CD4-positive, alpha-beta T cell treated with Interleukin-15 for 4 hours (primary cell): ENCODE measurements at regions not wholly inside any gene's neighbourhood (a gene's known extent, or its start where the extent isn't known, plus 50 kb on each side); places are given as distances from the start of the nearest gene placed in this dataset.
"Not testable (repeated sequence)": the region's sequence is repeated elsewhere in the genome, so short reads cannot be mapped to it uniquely, and the experiment has no call there.

ENCODE experiments used
- DNase-seq: peaks from one replicate; pipeline ENCODE4 v3.0.0-alpha.2; 2020; ENCODE audit warnings: low spot score

DNA sequence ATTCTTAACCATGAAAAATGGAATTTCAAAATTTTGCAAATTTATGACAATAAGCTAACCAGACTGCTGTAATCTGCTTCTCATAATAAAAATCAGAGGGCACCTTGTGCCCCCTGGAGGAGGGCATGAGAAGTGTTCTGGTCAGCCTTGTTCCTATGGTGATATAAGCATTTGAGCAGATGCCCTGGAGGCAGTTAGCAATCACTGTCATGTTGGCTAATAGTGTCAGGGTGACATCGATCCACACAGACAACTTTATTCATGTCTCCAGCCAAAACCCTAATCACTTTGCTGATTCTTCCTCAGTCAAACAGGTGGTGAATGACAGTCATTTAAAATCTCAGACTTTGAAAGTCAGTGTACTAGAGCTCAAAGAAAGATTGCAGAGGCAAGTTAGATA, 943.0 kb downstream of the GALC start:
- no peak for DNase-seq

DNA sequence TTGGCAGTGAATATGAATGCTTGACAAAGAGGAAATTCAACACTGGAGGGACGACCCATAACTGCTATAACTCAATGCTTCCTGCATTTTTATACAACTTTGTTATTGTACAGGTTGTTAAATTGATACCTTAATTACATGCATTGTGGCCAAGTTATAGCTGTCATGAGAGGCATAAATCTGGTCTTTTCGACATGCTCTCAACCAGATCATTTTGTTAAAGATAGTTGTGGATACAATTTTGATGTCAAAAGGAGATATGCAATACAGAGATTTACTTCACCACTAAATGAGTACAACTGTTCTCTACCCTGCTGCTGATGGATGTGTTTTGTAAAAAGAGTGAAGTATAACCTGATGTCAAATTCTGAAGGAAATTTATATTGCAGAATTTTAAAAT, 946.0 kb downstream of the GALC start:
- DNase-seq: no peak

DNA sequence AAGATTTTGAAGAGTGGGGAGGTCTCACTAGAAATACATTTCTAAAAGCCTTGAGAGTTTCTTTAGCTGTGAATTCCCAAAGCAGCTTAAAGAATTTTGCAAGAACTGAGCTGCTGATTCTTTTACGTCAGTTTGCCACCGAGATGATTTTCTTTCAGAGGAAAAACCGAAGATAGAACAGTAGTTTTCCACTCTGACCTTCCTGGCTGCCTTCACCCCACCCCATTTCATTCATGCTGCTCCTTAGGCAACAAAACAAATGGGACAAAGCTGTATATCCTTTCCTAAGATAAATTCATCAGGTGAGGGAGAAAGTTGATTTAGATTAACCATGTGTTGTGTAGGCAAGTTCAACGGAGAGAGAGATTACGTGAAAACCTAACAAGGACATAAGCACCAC, 947.0 kb downstream of the GALC start:
- DNase-seq: no peak

DNA sequence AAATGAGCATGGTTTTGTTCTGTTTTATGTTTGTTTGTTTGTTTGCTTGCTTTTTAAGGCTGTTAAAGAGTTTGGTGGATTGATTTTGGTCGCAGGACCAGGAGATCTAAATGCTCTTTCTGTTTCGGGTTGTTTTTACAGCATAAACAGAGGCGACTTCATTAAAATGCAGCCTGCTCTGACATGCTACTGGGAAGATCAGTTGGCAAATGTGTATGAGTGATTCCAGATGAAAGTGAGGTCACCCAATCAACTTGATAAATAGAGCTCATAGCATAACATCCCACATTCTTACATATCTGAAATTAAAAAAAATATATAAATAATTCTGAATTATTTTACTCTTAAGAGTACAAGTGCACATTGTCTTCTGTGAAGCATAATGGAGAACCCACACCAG, 947.7 kb downstream of the GALC start:
- no peak for DNase-seq

DNA sequence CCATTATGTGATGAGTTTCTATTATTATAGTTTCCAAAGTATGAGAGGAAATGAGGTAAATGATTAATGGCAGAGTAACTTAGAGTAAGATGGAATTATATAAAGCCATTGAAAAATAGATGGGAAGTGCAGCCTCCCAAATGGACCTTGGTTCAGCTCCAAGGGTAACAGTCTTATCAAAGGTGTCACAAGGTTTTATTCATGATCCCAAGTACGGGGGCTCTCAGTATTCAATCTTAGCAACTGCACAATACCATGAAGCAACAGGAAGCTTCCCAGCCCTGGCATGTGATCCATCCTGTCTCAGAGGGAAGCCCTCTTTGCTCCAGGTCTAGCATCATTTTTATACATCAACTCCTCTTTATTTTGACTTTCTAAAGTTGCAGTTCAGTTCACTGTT, 948.2 kb downstream of the GALC start:
- DNase-seq: no peak

DNA sequence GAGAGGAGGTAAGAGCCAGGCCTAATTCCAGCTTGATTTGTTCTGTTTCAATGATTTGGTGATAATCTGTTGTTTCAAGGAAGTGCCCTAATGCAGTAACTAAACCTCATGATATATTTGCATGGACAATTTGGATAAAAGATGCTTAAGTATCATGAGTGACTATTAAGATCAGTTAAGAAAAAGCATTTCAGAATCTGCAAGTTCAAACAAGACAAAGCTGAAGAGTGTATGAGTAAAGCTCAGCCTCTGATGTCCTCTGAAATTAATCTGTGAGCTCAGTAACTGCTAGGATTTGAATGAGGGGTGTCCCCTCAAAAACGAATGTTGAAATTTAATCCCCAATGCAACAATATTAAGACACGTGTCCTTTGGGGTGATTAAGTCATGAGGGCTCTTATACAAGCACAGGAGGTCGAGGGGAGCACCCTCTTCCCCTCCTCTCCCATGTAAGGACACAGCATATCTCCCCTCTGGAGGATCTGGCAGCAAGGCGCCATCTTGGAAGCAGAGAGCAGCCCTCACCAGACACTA, 949.2 kb downstream of the GALC start:
- DNase-seq: no peak

DNA sequence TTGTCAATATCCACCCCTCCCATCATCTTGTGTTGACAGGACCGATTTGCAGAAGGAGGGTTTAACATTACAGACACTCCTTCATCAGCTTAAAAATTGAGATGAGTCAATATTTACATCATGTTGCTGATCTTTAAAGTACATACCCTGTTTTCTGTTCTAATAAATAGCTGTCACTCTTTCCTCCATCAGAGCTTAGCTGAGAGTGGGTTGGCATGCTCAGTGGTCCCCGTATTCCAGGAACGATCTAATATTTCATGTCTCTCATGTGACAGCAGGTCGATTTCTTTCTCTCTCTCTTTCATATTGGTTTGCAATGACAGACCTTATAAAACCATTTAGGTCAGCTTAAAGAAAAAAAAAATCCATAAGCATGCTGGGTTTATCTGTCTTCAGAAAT, 950.6 kb downstream of the GALC start:
- no peak for DNase-seq

DNA sequence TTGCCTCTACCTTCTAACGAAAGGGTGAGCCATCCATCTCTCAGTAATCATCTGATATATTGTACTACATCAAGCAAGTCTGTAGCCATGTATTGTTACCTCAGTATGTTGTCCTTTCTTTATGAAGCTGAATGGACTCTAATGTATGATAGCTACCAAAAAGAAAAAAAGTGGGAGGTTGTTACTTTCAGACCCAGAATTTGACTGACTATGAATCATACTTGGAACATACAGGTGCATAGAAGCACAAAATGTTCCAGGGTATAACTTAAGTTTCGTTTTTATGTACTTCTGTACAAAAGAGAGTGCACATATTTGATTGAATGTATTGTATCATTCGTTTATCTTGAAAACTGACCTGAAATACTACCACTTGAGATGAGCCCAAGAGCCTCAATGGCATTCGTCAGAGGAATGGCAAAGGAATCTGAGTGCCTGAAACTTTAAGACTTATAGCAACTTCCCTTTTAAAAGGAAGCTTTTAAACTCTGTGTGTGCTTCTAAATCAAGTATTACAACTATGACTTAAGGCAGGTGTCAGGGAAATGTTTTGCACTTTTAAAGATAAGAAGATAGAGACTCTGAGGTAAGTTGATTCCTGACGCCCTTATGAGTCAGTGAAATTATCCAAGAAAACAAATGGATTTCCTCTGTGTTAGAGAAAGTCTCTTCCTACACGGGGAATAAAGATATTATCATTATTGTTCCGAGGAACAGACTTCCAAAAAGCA, 951.5 kb downstream of the GALC start:
- DNase-seq: no peak

DNA sequence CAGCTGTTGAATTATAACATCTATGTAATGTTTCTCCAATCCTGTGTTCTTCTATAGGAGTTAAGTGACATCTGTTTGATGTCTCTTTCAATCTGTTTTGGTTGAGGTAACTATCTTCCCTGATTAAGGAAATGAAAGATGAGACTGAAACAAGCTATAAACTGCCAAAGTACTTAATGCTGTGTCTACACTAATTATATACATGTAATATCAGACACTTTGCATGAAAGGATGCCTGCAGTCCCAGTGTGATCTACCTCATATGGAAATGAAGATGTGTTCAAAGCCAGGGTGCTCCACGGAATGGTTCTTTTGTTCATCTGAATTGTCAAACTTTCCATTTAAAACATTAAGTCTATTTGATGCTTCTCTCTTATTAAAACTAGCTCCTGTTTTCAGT, 958.3 kb downstream of the GALC start:
- DNase-seq: no peak

DNA sequence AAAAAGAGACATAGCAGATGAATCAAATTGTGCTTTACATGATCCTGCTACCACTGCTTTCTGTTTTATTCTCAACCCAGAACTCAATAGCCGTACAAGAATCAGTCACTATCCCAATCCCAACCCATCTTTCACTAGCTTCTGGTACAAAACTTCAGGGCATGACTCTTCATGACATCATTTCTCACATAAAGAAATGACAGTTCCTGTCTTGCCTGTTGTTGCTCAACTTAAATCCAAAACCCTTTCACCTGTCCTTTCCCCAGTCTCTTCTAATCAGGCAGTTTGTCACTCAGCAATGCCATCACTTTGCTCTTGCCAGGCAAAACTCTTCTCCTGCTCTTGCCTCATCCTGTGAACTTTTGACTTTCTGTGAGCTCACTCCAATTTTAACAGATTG, 962.8 kb downstream of the GALC start:
- DNase-seq: no peak

DNA sequence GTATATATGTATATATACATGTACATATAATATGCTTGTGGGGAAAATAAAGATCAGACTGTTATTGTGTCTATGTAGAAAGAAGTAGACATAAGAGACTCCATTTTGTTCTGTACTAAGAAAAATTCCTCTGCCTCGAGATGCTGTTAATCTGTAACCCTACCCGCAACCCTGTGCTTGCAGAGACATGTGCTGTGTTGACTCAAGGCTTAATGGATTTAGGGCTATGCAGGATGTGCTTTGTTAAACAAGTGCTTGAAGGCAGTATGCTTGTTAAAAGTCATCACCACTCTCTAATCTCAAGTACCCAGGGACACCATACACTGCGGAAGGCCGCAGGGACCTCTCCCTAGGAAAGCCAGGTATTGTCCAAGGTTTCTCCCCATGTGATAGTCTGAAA, 972.9 kb downstream of the GALC start:
- not testable (repeated sequence) for DNase-seq

DNA sequence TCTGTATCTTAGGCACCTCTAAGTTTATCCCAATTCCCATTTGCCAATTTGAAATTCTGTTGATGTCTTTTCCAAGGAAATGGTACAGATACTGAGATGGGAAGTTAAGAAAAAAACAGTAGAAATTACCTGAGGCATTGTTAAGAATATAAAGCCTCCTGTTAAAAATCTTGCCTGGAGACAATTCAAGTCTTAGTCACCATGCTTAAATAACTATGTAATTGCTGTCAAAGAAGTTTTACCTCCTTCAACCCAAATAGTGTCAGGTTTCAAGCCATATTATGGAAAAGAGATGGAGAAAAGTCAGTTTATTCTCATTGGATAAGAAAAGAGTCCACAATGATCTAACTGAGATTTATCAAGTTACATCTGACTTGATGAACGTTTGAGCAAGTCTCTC, 974.7 kb downstream of the GALC start:
- no peak for DNase-seq

DNA sequence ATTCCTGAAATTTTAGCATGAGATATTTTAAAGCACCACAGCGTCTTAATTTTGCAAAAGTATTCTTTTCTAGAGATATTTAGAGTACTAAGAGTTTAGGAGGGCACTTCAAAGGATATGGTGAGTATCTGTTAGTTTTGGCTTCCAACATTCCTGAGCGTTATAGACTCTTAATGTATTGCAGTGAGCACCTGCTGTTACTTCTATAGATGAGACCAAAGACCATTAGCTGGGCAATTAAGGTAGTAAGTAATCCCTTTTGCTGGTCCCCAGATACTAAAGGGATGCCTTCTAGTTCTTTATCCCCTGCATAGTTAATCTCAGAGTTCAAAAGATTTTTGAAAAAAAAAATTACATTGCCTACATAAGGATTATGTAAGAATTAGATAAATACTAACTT, 975.6 kb downstream of the GALC start:
- no peak for DNase-seq

DNA sequence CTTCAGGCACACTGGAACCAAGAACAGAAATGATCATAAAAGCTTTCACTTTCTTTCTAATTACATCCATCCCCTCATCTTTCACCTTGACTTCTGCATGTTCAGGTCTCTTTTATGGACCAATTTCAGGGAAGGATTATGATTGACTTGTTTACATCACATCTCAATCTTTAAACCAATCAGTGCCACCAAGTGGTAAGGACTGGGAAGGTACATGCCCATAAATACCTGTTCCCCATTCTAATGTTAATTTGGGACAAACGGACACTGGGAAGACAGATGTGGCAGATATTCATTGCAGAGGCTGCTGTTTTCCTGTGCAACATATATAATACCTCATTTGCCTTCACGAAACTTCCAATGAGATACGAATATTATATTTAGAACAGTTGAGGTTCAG, 978.1 kb downstream of the GALC start:
- no peak for DNase-seq

DNA sequence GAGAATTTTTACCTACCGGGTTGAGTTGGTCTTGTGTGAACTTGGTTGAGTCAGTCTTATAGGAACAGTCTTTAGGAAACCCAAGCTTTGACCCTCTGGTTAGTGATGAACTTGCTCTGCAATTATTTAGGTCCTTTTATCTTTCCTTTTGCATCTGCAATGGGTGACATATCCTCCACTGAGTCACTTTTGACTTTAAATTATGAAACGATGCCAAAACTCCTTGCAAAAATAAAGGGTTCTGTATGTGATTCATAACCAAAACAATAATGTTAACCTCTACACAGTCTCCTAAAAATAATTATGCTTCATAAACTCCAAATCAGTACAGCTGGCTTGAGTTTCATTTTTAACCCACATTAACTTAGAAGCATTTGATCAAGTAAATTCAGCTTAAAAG, 979.4 kb downstream of the GALC start:
- no peak for DNase-seq

DNA sequence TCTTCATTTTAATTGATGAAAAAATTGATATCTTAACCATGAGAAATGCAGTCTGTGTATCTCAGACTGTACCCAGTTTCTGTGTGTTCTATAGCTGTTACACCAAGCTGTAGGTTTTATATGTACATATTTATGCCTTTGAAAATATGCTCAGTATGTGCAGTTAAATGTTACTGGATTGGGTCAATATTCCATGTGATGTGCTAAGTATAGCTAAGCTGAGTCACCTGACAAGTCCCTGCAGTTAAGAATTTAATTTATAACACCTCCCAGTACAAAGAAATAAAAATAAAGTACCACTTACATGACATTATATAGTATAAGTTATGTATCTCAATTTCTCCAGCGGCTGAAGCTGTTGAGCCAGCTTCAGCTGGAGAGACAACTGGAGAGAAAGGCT, 984.0 kb downstream of the GALC start:
- no peak for DNase-seq

DNA sequence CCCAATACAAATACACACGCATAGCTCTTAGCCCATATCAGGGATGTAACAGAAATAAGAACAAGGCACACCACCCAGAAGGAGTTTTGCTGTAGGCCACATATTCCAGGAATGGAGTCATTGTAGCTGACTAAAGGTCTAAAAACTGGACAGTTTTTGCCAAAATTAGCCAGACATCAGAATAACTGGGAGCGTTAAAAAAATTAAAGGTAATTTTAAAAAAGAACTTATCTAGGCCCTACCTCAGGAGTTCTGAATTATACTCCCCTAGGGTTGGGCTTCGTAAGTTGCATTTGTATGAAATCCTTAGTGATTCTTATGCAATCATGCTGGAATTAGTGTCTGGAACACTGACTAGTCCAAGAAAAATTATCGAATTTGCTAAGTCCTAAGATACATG, 987.7 kb downstream of the GALC start:
- DNase-seq: no peak

DNA sequence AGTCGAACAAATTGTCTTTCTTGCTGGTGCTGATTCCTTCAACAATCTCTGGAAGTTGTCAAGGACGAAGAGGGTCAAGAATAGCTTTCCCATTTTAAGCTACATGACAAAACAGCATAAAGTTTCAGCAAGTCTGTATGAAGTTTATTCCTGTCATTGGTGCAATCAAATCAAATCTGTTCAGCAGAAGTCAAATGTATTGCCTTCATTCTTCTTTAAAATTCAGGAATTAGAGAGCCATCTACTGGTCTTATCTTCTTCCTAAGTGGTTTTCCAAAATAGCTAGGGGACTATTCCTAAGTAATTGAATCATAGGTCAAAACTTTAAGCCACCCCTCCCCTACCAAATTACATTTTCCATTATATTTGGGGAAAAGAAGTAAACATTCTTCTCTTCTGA, 990.2 kb downstream of the GALC start:
- DNase-seq: no peak

DNA sequence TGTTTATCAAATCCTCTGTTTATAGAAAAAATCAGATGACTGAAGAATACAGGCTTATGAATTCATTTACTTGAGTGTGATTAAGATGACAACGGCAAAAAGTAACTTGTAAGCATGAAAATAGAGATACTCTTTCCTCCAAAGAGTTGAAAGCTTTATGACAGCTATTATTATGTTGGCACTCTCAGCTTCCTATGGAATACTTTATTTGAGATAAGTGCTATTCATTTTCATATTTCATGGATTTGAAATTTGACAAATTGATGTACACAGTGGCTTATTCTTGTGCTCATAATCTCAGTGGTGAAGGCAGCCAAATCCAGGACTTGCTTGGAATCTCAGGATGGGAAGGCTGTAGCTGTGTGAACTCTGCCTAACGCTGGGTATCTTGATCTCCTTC, 991.6 kb downstream of the GALC start:
- no peak for DNase-seq

DNA sequence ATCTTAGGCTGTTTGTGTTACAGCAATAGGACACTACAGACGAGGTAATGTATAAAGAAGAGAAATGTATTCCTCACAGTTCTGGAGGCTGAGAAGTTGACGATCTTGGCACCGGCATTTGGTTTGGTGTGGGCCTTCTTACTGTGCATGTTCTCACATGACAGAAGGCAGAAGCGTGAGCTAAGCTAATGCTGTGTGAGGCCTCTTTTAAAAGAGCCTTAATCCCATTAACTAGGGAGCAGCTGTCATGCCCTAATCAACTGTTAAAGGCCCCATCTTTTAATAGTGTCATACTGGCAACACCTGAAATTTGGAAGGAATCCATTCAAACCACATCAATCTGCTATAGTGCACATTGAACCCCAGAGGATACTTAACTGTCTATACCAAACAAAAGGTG, 992.9 kb downstream of the GALC start:
- DNase-seq: no peak

DNA sequence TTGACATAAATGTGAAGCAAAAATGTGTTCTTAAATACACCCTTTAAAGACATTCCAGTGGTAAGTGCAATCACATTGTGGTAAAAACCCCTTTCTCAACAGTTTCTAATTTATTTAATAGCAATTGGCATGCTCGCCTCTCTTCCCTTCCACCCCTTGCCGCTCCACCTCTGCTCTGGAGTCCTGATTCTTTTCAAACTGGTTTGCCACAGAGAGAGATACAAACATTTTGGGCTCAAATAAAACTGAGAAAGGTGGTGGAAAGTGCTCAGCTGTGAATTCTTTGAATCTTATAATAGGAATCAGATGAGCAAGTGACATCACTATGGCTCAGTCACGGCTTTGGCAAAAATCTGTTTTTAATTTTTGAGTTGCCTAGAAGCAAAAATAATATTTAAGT, 993.9 kb downstream of the GALC start:
- DNase-seq: no peak

DNA sequence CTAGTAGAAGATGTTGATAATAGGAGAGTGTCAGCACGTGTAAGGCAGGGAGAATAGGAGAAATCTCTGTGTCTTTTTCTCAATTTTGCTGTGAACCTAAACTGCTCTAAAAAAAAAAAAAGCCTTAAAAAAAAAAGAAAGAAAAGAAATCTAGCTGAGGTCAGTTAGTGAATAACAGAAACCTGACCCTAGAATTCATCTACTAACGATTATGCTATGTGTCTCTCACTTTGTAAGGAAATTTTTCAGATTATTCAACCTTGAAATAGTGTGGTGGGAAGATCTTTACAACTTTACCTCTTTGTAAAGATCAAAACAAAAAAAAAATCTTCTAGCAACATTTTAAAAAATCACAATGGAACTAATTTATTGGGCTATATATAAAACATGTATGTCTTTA, 995.7 kb downstream of the GALC start:
- no peak for DNase-seq

DNA sequence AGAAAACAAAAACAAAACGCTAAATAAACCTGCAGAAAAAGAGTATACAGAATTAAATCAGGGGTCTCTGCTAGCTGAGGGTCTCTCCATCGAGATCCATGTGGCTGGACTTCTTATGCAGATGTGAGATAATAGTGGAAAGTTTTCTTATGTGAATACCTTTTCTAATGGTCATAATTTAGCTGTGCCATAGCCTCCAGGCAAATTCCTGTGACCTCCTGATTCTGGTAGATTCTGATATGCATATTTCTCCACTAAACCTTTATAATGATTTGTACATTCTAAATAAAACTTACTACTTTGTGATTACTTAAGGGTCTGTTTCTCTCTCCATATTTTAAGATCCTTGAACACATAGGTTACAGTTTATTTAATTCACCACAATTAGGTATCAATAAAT, 1002.6 kb downstream of the GALC start:
- DNase-seq: no peak

DNA sequence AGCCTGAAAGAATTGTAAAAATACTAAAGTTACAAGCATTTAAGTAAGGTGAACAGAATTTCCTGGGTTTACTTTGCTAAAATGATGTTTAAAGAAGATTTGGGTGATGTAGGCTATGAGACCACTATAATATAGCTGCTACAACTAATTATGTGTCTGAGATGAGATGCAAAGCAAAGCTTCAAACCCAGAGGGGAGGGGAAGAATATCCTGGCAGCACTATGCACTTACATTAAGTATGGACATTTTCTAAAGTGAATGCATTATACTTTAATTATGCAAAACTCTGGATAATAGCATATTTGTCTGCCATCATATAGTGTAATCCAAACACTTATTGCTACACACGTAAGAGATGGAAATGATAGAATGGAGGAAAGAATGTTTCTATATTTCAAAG, 1003.7 kb downstream of the GALC start:
- DNase-seq: no peak

DNA sequence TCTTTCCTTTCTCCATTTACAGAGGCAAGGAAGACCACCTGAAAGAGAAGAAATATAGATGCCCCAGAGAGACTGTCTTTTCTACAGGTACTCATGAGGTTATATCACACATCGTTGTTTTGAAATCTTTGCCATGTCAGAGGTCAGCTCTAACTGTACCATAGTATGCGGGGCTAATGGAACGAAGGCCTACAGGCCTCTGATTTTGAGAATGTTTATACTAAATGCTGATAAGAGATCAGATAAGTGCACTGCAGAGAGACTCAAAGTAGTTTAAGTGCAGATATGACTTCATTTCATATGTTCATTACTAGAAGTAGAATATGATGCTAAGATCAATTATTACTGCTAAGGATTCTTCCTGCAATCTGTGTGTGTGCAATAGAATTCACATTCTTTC, 1005.0 kb downstream of the GALC start:
- DNase-seq: no peak
